ENCODE measurements at regions not wholly inside any gene's neighbourhood (a gene's known extent, or its start where the extent isn't known, plus 50 kb on each side); places are given as distances from the start of the nearest gene placed in this dataset.

DNA sequence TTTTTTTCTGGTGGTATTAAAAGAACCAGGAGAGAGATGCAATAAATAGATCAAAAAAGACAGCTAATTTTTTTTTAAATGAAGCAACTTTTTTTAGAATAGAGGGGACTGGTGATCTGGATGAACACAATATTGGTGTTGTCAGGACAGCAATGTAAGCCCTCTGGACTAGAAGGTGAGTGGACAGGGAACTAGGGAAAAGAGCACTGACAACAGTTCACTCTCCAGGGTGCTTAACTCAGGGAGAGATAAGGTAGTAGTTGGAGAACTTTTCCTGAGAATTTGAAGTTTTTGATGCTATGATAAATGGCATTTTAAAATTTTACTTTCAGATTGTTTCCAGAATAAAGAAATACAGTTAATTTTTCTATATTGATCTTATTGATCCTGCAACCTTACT lies 158.3 kb upstream of the STAC start:
- DNase-seq = no peak
- no peaks in the 10 kb centered on the region for H3K27me3 ChIP-seq (ENCODE audit: low read depth)
- peaks cover 16% of the 10 kb centered on the region for H3K9me3 ChIP-seq (replicated peaks)
- intact Hi-C loops (cut with micrococcal nuclease) = no loop called here
- H3K4me3 ChIP-seq = no peak overlapping the region
- no peak overlapping the region for H3K27ac ChIP-seq (replicated peaks)
- no peak for TF ChIP-seq CTCF (IDR thresholded peaks at IDR 0.05; ENCODE audit: borderline replicate concordance)
- H3K36me3 ChIP-seq = no peaks in the 10 kb centered on the region
- H3K4me1 ChIP-seq = no peaks in the 10 kb centered on the region

- Histone ChIP-seq H3K27ac (replicated peaks) (no peak overlapping the region), H3K27me3 (ENCODE audit: low read depth) (no peaks in the 10 kb centered on the region), H3K36me3 (no peaks in the 10 kb centered on the region), H3K4me1 (no peaks in the 10 kb centered on the region), H3K9me3 (replicated peaks) (peaks cover 9% of the 10 kb centered on the region), H3K4me3 (no peak overlapping the region)
- no peak for DNase-seq
- TF ChIP-seq CTCF (IDR thresholded peaks at IDR 0.05; ENCODE audit: borderline replicate concordance) = no peak
- intact Hi-C loops (cut with micrococcal nuclease) = no loop called here
Observed at GRCh38 chr3:36227980-36228379, 152.3 kb upstream of the STAC start.

- no peak overlapping the region for H3K27ac ChIP-seq (replicated peaks)
- no peaks in the 10 kb centered on the region for H3K4me1 ChIP-seq
- H3K27me3 ChIP-seq (ENCODE audit: low read depth) = no peaks in the 10 kb centered on the region
- TF ChIP-seq CTCF (IDR thresholded peaks at IDR 0.05; ENCODE audit: borderline replicate concordance) = no peak
- H3K4me3 ChIP-seq = no peak overlapping the region
- no peak for DNase-seq
- H3K36me3 ChIP-seq = no peaks in the 10 kb centered on the region
- intact Hi-C loops (cut with micrococcal nuclease) = no loop called here
- peaks cover 4% of the 10 kb centered on the region for H3K9me3 ChIP-seq (replicated peaks)
Observed at GRCh38 chr3:36229496-36229895, 150.8 kb upstream of the STAC start.

DNA sequence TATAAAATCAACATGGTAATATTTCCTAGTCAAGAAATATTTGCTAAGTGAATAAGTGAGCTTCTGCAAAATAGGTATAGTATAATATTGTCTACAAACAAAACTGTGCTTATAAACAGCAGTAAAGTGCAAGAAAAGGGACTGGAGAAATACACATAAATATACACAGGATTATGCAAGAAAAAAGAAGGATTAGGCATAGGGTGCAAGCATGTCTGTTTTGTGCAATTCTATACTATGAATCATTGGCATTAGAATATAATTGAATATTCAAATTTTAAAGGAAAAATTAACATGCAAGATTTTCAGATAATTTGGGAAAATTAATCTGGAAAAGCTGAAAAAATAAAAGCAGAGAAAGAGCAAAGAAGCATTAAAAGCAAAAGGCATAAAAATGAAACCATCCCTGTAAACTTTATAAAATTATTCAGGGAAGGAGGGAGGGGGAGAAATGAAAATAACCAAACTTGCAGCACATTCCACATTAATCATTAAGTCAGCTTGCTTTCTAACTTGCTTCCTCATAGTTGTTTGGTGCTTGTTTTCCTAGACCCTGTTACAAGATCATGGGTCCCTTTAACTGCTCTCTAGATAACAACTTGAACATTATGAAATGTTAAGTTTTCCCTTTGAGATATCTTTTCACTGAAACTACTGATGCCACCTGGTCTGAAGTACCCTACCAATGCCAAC lies 147.4 kb upstream of the STAC start:
- Histone ChIP-seq H3K9me3 (replicated peaks) (peaks cover 29% of the 10 kb centered on the region), H3K4me3 (no peak overlapping the region), H3K27ac (replicated peaks) (no peak overlapping the region), H3K27me3 (ENCODE audit: low read depth) (no peaks in the 10 kb centered on the region), H3K4me1 (no peaks in the 10 kb centered on the region), H3K36me3 (no peaks in the 10 kb centered on the region)
- no peak for DNase-seq
- no peak for TF ChIP-seq CTCF (IDR thresholded peaks at IDR 0.05; ENCODE audit: borderline replicate concordance)
- intact Hi-C loops (cut with micrococcal nuclease) = no loop called here

DNA sequence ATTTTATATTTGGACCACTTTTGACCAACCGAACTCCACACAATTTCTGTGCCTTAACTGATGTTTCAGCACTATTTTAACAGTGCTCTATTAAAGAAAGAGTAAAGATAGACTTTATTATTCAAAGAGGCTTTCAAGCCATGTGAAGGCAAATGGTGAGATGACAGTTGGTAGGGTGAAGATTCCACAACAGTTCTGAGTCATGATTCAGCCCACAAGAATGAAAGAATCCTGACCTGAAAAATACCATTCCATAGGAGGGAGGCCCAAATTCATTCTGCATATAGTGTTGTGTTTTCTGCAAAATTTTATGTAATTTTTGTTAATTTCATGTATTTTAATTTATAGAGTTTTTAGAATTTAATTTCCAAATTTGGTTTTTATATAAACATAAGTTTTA lies 135.6 kb upstream of the STAC start:
- no peaks in the 10 kb centered on the region for H3K27me3 ChIP-seq (ENCODE audit: low read depth)
- no peak for DNase-seq
- H3K4me3 ChIP-seq = no peak overlapping the region
- no peak for TF ChIP-seq CTCF (IDR thresholded peaks at IDR 0.05; ENCODE audit: borderline replicate concordance)
- H3K4me1 ChIP-seq = no peaks in the 10 kb centered on the region
- intact Hi-C loops (cut with micrococcal nuclease) = no loop called here
- no peak overlapping the region for H3K27ac ChIP-seq (replicated peaks)
- no peaks in the 10 kb centered on the region for H3K36me3 ChIP-seq
- H3K9me3 ChIP-seq (replicated peaks) = no peaks in the 10 kb centered on the region
